Omental fat pad (tissue), 3 donors: ENCODE measurements at regions not wholly inside any gene's neighbourhood (a gene's known extent, or its start where the extent isn't known, plus 50 kb on each side); places are given as distances from the start of the nearest gene placed in this dataset.

ENCODE experiments used
- ATAC-seq: fragments of 150-250 bp; one replicate; pipeline ENCODE4 v1.9.1; 2016; ENCODE audit warnings: mild to moderate bottlenecking, moderate library complexity; ENCODE audit not compliant: low FRiP score
- DNase-seq: peaks from one replicate; pipeline ENCODE4 v3.0.0-alpha.2; 2019; ENCODE audit warnings: low spot score
- TF ChIP-seq, protein P1 (sequence below), 3 donors: fragments of 450-650 bp; IDR thresholded peaks; one replicate each; pipeline ENCODE4 v1.5.1; 2016 to 2017; ENCODE audit warnings: antibody characterized with exemption in 3 of 3, mild to moderate bottlenecking in 3 of 3, moderate library complexity in 2 of 3

DNA sequence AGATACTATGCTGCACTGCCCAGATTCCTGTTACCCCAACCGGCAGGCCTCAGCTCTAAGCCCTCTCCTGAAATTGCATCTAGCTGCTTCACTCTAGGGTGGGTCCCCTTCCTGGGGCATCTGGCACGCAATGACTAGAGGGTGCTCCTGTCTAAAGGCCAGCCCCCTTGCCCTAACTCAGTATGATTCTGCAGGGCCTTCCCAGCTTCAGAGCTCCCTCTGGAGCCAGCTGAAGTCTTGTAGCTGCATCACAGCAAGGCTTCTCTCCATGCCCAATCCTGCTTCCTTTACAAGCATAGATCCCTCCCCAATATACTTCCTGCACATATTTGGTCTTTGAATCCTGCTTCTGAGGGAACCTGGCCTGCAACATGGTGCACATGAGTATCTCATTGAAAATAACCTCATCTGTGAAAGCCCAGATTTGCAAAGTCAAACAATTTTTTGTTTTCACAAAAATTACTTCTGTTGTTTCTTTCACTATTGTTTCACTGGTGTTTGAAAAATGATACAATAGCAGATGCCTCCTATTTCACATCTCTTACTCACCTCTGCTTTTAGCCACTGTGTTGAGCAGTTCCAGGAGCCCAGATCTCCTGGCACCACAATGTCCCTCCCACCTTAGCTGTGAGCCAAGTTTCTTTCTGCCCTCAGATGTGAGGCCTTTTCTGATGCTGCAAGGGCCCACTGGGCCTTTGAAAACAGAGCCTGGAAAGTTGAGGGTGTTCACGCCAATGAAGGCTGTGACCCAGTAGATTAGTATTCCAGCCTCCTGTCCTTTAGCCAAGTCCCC lies 169.5 kb upstream of the EGLN3 start:
- DNase-seq (no peak), ATAC-seq (no peak)
- TF ChIP-seq, protein P1, sequence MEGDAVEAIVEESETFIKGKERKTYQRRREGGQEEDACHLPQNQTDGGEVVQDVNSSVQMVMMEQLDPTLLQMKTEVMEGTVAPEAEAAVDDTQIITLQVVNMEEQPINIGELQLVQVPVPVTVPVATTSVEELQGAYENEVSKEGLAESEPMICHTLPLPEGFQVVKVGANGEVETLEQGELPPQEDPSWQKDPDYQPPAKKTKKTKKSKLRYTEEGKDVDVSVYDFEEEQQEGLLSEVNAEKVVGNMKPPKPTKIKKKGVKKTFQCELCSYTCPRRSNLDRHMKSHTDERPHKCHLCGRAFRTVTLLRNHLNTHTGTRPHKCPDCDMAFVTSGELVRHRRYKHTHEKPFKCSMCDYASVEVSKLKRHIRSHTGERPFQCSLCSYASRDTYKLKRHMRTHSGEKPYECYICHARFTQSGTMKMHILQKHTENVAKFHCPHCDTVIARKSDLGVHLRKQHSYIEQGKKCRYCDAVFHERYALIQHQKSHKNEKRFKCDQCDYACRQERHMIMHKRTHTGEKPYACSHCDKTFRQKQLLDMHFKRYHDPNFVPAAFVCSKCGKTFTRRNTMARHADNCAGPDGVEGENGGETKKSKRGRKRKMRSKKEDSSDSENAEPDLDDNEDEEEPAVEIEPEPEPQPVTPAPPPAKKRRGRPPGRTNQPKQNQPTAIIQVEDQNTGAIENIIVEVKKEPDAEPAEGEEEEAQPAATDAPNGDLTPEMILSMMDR (IDR thresholded peaks at IDR 0.05), result no peak

DNA sequence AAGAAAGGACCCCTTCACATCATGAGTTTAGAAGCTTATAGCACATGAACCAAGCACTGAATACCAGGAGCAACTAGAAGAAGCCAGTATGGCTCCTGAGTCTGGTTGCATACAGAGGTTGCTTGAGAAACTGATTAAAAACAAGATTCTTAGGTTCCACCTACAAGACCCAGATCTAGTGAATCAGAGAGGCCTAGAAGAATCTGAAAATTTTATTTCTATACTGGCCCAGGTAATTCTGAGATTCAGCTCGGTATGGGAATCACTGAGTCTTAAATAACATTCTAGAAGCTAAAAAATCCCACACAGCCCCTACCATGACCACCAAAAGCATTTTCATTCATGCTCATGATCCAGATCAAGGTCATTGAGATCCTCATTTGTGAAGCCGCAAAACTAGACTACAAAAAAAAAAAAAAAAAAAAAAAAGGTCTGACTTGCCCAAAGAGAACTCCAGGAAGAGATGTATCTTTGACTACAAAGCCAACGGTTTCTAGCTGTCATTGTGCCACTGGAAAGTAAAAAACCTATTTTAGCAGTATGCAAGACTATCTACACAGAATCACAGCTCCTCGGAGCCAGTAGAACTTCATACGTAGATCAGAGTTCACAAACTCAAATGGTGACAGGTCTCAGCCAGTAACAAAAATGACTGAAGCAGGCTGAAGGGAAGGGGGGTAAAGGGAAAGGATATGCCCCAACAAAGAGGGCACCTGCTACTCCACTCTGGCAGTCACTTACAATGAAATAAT lies 168.4 kb upstream of the EGLN3 start:
- TF ChIP-seq, protein P1 (IDR thresholded peaks at IDR 0.05), result no peak
- no peak for ATAC-seq
- no peak for DNase-seq

DNA sequence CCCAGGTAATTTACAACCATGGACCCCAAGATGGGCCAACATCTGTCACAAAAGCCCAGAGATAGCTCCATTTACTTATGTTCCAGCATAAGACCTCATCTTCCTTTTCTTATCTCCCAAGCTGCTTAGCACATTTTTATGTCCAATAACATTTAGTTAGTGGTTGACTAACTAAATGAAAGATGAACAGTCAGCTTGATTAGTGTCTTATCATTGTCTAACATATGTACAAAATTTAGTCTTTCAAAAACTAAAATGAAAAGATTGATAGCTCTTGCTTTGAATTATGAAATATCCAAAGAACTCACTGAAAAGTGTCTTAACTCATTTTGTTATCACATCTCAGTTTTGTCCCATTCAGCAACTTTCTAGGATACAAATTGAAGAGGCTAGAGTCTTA lies 163.1 kb upstream of the EGLN3 start:
- no peak for DNase-seq
- ATAC-seq, result no peak
- TF ChIP-seq, protein P1 (IDR thresholded peaks at IDR 0.05), result no peak

DNA sequence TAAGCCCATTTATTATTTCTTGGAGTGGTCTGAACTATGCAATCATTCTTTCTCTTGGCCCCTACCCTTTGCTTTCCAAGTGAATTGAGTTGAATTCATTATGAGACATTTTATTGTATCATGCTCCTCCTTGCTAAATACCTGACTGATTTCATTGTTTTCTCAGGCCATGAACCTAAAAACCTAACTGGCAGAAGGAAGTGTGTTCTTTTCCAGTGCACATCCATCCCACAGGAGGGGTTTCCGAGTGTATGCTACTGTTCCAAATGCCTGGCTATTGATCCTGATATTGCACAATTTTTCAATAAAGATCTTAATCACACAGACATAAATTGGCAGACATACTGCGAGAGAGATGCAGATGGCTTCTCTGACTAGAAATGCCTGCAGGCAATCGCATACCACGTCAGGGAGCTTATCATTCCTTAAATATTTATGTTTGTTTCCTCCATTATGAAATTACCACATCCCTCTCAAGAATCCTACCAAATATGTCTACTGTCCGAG lies 162.2 kb upstream of the EGLN3 start:
- ATAC-seq (no peak), DNase-seq (no peak)
- TF ChIP-seq, protein P1 (IDR thresholded peaks at IDR 0.05), result no peak

DNA sequence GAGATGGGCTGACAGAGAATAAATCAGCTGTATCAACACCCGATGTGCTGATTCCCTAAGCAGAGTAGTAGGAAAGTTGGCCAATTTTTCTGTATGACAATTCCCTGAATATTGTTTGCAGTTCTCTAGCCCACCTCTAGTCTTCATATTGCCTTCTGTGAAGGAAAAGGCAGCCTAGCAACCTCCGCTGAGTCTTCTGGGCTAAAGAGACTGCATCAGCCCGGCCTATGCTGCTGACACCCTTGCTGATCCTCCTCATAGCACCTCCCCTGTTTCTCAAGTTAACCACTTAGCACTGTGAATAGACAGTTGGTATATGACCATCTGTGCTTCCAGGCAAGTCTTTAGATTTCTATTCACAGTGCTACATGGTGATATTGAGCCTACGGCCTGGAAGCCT lies 161.1 kb upstream of the EGLN3 start:
- TF ChIP-seq, protein P1 (IDR thresholded peaks at IDR 0.05), result no peak
- ATAC-seq, result no peak
- no peak for DNase-seq

DNA sequence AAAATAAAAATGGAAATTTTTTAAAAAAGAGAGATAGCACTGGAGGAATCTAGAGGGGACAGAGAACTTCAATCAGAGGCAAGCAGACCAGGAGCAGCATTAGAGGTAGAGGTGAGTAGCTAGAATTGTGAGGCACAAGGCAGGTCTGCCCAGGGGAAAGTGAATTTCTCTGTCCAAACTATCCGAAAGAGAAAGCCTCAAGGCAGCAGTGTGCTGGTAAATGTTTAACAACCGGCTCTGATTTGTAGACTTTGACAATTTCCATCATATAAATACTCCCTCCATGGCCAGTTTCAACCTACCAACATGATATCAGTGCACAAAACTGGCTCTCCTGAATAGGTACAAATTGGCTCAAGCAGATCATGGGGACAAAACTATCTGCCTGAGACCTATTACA lies 160.6 kb upstream of the EGLN3 start:
- ATAC-seq (no peak), DNase-seq (no peak)
- TF ChIP-seq, protein P1 (IDR thresholded peaks at IDR 0.05), result no peak
